GM21528 (cell line): ENCODE measurements at regions not wholly inside any gene's neighbourhood (a gene's known extent, or its start where the extent isn't known, plus 50 kb on each side); places are given as distances from the start of the nearest gene placed in this dataset.
"Not testable (repeated sequence)": the region's sequence is repeated elsewhere in the genome, so short reads cannot be mapped to it uniquely, and the experiment has no call there.

Experiments
- ATAC-seq: cut with Tn5 transposase; IDR thresholded peaks from one replicate; pipeline ENCODE4 v1.9.1; 2021; ENCODE audit warnings: mild to moderate bottlenecking, moderate library complexity; ENCODE audit not compliant: unreplicated experiment, low FRiP score

DNA sequence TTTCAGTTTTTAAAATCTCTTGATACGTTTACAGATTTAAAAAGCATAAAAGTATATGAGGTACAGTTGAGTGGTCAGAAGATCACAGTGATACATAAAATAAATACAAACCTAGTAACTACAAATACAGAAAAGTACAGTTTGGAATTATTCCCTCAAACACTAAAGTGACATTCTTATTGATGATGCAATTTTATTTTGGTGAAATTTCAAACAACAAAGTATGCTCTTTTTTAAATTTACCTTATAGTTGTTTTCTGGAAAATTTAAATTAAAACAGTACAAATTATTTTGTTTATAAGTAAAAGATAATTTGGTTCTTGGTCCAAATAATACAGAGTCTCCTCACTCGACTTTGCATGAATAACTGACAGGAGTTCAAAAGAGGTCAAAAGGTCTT lies 1305.1 kb upstream of the GJE1 start:
- no peak for ATAC-seq

DNA sequence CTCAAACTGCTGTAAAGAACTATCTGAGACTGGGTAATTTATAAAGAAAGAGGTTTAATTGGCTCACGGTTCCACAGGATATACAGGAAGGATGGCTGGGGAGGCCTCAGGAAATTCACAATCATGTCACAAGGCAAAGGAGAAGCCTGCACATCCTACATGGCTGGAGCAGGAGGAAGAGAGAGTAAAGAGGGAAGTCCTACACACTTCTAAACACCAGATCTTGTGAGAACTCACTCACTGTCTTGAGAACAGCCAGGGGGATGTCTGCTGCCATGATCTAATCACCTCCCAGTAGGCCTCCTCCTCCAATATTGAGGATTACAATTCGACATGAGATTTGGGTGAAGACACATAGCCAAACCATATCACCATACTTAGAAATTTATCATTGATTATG lies 1307.0 kb upstream of the GJE1 start:
- ATAC-seq = no peak

DNA sequence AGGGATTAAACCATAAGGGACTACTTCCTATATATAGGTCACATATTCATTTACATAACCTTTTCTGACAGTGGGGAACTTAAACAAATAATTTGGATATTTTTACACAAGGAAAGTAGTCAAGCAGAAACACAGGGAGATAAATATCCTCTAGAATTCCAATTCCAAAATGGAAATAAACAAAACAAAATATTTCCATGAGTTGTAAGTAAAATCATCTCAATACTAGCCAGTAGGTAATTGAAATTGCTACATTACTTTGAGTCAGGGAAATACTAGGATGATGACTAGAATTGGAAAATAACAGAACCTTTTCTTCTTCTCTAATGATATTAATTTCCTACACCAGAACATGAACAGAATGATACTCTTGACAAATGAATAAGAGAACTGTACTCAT lies 1308.1 kb upstream of the GJE1 start:
- ATAC-seq = no peak

DNA sequence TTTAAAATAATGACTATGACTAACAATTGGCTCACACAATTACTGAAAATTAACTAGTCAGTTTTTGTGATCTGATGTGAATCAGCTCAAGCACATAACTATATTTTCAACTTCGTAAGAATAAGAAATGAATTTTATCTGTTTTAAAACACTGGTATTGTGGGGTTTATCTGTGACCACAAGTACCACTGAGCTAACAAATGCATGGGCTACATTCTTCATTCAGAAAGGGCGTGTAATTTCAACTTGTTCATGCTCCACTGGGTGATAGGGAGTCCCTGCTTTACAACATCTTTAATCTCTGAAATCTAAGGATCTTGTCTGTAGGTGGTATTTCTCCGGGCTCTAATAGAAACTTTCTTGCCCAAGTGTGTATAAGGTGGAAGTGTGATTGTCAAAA lies 1311.5 kb upstream of the GJE1 start:
- no peak for ATAC-seq

DNA sequence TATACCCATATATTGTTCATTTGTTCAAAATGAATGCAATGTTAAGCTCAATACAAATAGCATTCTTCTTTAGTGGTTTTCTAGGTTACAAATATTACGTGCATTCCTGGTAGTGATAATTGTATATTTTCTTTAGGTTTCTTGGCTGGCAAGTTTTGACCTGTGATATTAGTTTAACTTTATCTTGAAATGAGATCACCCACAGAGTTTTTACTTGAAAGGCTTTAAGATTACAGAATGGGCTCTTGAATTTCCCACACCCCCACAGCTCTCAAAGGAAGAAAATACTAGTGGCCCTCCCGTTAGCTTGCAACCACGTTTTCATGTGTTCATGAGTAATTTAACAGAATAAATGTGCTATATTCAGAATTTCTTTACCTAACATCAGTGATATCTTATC lies 1315.5 kb upstream of the GJE1 start:
- no peak for ATAC-seq

DNA sequence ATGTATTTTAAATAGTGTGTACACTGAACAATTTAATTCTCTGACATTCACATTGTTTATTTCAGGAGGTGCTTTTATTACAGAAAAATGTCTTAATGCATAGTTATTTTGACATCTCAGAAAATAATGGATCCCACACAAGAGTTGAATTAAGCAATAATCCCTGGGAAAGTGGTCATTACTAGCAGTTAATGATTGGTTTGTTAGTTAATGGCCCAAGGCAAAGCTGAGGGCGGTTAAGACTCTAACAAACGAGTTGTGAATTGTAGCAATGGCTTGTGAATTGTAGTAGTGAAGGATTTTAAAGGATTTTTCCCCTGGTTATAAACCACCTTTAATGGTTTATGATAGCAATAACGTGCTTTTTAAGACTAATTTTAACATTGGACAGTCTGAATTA lies 1316.0 kb upstream of the GJE1 start:
- no peak for ATAC-seq

DNA sequence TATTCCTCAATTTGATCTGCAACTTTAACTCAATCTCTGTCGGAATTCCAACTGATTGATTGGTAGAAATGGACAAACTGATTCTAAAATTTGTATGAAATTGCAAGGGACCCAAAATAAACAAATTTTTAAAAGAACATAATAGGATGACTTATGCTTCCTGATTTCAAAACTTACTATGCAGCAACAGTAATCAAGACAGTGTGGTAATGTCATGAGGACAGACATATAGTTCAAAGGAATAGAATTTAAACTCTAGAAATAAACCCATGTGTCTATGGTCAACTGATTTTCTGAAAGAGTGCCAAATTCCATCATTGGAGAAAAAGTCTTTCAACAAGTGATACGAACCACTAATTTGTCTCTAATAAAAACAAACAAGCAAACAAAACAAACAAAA lies 1320.1 kb upstream of the GJE1 start:
- no peak for ATAC-seq

DNA sequence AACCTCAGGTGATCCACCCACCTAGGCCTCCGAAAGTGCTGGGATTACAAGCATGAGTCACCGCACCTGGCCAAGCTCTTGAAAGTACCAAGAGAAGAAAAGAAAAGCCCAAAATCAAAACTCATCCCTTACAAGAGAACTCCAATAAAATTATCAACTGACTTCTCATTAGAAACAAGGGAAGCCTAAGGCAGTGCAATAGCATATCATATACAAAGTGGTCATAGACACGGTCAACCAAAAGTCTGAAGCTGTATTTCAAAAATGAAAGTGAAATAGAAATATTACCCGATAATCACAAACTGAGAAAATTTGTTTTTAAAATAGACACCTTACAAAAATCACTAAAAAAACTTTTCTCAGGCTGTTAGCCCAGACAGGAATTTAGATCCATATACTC lies 1321.1 kb upstream of the GJE1 start:
- ATAC-seq = no peak

DNA sequence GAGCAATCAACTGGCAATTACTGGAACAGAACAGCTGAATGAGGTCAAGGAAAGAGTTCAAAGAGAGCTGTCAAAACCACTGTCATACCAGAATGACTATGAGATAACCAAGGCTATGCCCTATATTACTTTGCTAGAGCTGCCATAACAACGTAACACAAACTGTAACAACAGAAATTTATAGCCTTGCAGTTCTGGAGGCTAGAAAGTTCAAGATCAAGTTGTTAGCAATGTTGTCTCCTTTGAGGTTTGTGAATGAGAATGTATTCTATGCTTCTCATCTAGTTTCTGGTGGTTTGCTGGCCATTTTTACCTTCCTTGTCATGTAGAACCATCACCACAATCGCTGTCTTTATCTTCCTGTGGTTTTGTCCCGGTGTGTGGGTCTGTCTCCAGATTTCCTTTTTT lies 1323.0 kb upstream of the GJE1 start:
- ATAC-seq = no peak

DNA sequence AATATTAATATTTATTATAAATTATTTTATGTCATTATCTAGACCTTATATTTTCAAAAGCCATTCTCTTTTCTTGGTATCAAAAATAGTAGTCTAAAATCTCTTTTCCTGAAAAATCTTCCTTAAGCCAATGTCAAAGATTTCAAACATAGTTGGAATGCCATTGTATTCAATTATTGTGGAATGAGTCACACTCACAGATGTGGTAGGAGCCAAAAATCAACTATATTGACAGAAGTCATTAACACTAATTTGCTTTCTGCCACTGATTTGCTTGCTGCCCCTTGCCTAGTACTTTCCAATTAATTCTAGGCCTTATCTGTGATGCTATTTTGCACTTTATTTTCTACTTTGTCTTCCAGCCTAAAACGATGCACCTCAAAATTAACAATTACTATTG lies 1326.3 kb upstream of the GJE1 start:
- no peak for ATAC-seq

DNA sequence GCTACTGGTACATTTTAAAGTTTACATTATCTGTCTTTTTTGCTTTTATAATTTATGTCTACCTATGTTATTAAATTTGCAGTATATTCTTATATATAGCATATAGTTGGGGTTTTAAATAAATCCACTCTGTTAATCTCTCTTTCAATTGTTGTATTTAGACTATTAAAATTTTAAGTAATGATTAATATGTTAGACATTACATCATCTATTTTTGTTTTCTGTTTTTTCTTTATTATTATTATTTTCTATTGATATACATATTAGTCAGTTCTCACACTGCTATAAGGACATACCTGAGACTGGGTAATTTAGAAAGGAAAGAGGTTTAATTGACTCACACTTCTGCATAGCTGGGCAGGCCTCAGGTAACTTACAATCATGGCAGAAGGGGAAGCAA lies 1338.2 kb upstream of the GJE1 start:
- ATAC-seq = no peak

DNA sequence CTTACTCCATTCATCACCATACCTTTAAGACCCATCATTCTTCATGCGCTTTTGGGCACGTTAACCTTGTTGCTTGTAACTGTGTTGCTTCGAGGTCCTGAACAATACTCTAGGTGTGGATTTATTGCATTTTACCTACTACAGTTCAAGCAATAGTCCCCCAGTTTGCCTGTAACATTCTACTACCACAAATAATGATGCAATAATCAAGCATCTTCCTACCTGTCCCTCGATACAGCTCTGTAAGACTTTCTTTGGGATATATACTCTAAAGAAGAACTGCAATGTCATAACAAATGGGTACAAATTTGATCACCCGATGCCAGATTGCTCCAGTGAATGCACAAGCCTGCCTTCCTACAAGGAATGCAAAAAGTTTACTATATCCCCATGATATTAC lies 1342.6 kb upstream of the GJE1 start:
- no peak for ATAC-seq

DNA sequence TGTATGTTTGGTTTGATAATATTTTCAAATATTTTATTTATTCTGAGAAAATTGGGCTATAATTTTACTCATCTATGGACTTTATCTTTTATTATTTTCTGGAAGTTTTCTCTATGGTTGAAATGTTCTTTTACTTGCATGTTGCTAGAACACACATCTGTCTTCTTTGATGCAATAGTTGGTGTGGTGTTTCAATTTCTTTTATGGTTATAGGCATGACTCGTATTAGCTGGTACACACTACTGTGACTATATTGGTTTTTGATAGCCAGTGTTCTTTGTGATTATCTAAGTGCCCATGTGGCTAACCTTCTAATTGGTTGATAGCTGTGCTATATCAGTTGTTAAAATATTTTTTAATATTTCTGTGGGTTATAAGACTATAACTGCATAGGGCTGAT lies 1343.3 kb upstream of the GJE1 start:
- no peak for ATAC-seq

DNA sequence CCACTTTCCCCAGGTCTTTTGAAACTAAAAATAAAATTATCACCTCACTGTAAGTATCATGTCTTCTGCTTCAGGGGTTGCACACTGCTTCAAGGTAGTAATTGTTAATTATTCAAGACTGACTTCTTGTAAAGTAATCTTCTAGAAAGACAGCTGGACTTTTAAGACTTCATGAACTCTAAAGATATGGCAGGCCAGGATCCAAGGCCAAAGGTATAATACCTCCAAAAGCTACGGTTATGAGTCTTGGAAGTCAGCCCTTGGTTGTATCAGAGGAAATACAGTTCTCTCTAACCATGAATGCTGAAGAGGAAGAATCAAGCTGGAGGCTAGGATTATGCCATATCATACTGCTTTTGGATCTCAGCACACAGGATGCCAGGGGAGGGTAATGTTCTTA lies 1346.8 kb upstream of the GJE1 start:
- ATAC-seq = no peak

DNA sequence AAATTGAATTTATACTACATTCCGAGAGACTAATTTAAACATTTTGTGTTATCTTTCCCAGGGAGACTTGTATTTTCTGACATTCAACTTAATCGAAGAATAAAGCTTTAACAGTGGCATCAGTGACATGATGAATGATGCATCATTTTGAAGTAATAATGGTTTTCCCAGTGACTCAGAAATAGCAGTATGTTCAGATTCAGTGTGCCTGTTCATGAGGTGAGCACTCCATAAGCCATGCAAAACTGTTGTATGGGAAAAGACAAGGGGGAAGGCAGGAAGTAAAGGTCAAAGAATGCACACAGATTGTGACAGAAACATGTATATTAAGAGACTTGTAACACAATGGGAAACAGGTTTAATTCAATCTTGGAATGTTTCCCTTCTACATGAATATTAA lies 1348.2 kb upstream of the GJE1 start:
- ATAC-seq = no peak

DNA sequence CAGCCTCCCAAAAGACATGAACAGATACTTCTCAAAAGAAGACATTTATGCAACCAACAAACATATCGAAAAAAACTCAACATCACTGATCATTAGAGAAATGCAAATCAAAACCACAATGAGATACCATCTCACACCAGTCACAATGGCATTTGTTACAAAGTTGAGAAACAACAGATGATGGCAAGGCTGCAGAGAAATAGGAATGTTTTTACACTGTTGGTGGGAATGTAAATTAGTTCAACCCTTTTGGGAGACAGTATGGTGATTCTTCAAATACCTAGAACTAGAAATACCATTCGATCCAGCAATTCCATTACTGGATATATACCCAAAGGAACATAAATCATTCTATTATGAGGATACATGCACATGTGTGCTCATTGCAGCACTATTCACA lies 1349.2 kb upstream of the GJE1 start:
- not testable (repeated sequence) for ATAC-seq

DNA sequence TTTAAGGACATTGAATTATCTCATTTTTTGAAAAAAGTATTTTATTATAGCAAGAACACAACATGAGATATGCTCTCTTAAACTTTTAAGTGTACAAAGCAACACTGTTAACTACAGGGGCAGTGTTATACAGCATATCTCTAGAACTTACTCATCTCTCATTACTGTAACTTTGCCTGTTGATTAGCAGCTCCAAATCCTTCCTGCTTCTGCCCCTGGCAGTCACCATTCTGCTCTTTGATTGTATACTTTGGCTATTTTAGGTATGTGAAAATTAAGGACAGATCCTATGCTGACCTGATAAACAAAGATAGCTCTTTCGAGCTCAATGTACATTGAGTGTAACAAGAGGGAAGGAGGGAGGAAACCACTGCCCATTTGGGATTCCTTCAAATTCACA lies 1349.8 kb upstream of the GJE1 start:
- no peak for ATAC-seq

DNA sequence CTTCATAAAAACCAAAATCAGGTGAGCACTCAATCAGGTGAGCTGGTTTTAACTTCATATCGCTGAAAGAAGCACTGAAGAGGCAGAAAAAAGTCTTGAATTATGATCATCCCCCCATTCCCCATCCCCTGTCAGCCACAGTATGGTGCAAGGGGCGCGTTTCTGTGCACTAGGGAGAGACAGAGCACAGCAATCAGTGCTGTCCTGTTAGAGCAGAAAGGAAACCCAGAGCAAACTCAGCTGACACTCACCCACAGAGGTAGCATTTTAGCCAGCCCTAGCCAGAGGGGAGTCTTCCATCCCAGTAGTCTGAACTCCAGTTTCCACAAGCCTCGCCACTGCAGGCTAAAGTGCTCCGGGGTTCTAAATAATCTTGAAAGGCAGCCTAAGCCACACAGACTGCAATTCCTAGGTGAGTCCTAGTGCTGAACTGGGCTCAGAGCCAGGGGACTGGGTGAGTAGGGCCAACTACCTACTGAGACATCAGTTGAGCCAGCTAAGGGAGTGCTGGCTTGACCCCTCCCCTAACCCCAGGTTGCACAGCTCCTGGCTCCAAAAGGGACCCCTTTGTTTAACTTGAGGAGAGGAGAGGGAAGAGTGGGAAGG lies 1352.6 kb upstream of the GJE1 start:
- ATAC-seq = no peak

DNA sequence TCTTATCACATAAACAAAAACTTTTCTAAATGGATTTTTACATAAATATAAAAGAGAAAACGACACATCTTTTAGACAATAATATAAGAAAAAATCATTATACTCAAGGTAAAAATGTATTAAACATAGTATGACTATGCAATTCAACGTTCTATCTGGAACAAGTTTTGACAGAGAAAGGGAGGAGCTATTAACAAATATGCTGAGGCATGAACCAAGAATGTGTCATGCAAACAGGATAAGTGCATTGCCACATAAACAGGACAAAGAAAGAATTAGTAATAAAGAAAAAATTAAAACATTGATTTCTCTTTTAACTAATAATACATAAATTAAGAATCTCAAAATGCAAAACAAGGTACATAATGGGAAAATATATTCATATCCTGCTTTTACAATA lies 1353.4 kb upstream of the GJE1 start:
- ATAC-seq = no peak

DNA sequence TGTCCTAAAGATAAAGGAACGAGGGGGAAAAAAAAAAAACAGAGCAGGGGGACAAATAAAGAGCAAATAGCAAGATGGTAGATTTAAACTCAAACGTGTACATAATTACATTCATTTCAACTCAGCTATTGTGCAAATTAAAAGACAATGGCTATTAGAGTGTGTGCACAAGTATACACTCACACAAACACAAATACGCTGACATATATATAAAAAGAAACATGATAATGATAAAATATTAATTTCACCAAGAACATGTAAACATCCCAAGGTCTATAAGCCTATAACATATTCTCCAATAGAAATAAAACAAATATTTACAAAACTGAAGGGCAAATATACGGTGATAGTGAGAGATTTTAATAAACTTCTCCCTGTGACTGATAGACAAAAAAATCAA lies 1354.9 kb upstream of the GJE1 start:
- no peak for ATAC-seq

DNA sequence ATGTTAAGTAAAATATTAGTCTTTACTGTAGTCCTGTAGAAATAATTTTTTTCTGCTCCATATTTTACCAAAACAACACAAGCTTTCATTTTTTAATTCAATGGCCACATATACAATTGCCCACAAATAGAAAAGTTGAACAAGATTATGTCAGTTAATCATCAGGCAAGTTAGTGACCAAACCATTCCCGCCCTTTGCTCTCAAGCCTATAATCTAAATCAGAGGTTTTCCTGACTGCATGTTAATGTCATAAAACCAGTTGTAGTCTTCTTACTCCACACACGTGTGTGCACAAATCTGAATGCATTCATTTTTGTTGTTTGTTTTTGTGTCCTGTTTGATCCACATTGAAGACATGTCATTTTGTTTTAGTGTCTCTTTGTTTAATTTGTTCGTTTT lies 1357.7 kb upstream of the GJE1 start:
- no peak for ATAC-seq

DNA sequence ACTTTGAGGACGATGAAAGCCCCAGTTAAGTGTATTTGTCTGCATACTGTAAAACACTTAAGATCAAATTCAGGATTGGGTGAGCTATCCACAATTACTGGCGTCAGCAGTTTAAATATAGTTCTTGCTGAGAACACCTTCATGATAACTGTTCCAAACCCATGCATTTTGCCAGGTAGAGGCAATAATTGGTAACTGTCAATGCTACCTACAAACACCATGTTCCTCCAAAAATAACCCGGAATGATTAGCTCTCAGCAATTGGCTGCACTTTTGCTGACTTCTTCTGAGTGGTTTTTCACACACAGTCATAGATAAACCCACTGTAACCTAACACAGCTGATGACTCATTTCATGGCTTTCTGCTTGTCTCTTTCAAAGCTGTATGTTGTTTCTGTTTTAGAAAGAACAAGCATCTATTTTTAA lies 1358.6 kb upstream of the GJE1 start:
- ATAC-seq = peak; percentile 99

DNA sequence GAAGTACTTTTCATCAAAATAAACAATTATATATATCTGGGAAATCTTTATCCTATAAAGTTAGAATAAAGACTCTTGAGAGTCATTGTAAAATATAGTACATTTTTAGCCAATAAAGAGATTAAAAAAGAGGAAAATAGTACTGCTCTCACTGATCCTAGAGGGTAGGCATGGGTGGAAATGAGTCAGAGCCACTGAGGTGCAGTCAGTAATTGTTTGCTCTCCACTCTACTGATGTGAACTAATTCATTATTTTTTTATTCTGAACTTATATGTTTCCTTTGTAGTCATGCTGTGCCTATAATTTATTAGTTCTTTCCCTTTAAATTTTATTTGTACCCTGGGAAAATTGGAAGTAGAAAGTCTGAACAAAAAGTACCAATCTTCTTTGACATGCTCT lies 1359.4 kb upstream of the GJE1 start:
- ATAC-seq = no peak
